ENCODE measurements at regions not wholly inside any gene's neighbourhood (a gene's known extent, or its start where the extent isn't known, plus 50 kb on each side); places are given as distances from the start of the nearest gene placed in this dataset.
"Not testable (repeated sequence)": the region's sequence is repeated elsewhere in the genome, so short reads cannot be mapped to it uniquely, and the experiment has no call there.

GRCh38 chr15:87724330-87724729 lies 532.2 kb downstream of the NTRK3 start:
- no peak for DNase-seq (ENCODE audit: low read depth in 2 of 2)

- no peak for DNase-seq (ENCODE audit: low read depth in 2 of 2)
These were observed 533.4 kb downstream of the NTRK3 start for GRCh38 chr15:87722941-87723691.

GRCh38 chr15:87720235-87720634 lies 536.3 kb downstream of the NTRK3 start:
- DNase-seq (ENCODE audit: low read depth in 2 of 2) = no peak

- no peak for DNase-seq (ENCODE audit: low read depth in 2 of 2)
These were observed 540.1 kb downstream of the NTRK3 start for GRCh38 chr15:87716422-87716821.

GRCh38 chr15:87715252-87715651 lies 541.3 kb downstream of the NTRK3 start:
- DNase-seq (ENCODE audit: low read depth in 2 of 2) = no peak

- DNase-seq (ENCODE audit: low read depth in 2 of 2) = no peak
These were observed 543.1 kb downstream of the NTRK3 start for GRCh38 chr15:87713475-87713879.

- no peak for DNase-seq (ENCODE audit: low read depth in 2 of 2)
These were observed 544.3 kb downstream of the NTRK3 start for GRCh38 chr15:87712211-87712610.

- DNase-seq (ENCODE audit: low read depth in 2 of 2) = no peak
These were observed 545.5 kb downstream of the NTRK3 start for GRCh38 chr15:87711026-87711425.

- DNase-seq (ENCODE audit: low read depth in 2 of 2) = no peak
These were observed 546.1 kb downstream of the NTRK3 start for GRCh38 chr15:87710406-87710805.

GRCh38 chr15:87707566-87708130 lies 548.9 kb downstream of the NTRK3 start:
- DNase-seq (ENCODE audit: low read depth in 2 of 2) = no peak

GRCh38 chr15:87707071-87707470 lies 549.5 kb downstream of the NTRK3 start:
- DNase-seq (ENCODE audit: low read depth in 2 of 2) = no peak

GRCh38 chr15:87706001-87706400 lies 550.5 kb downstream of the NTRK3 start:
- no peak for DNase-seq (ENCODE audit: low read depth in 2 of 2)

GRCh38 chr15:87704276-87704675 lies 552.3 kb downstream of the NTRK3 start:
- DNase-seq (ENCODE audit: low read depth in 2 of 2) = no peak

GRCh38 chr15:87703327-87704111 lies 553.0 kb downstream of the NTRK3 start:
- no peak for DNase-seq (ENCODE audit: low read depth in 2 of 2)

- no peak for DNase-seq (ENCODE audit: low read depth in 2 of 2)
These were observed 554.3 kb downstream of the NTRK3 start for GRCh38 chr15:87702270-87702669.

- not testable (repeated sequence) for DNase-seq (ENCODE audit: low read depth in 2 of 2)
These were observed 558.1 kb downstream of the NTRK3 start for GRCh38 chr15:87698467-87698866.

- no peak for DNase-seq (ENCODE audit: low read depth in 2 of 2)
These were observed 566.8 kb downstream of the NTRK3 start for GRCh38 chr15:87689716-87690115.

GRCh38 chr15:87687523-87687870 lies 569.0 kb downstream of the NTRK3 start:
- DNase-seq (ENCODE audit: low read depth in 2 of 2) = no peak

- no peak for DNase-seq (ENCODE audit: low read depth in 2 of 2)
These were observed 569.6 kb downstream of the NTRK3 start for GRCh38 chr15:87686841-87687522.

- no peak for DNase-seq (ENCODE audit: low read depth in 2 of 2)
These were observed 570.2 kb downstream of the NTRK3 start for GRCh38 chr15:87686339-87686738.

- DNase-seq (ENCODE audit: low read depth in 2 of 2) = no peak
These were observed 574.0 kb downstream of the NTRK3 start for GRCh38 chr15:87682527-87682926.

GRCh38 chr15:87681104-87681503 lies 575.4 kb downstream of the NTRK3 start:
- no peak for DNase-seq (ENCODE audit: low read depth in 2 of 2)
